MM.1S (cell line): ENCODE measurements at regions not wholly inside any gene's neighbourhood (a gene's known extent, or its start where the extent isn't known, plus 50 kb on each side); places are given as distances from the start of the nearest gene placed in this dataset.

Experiments used
- DNase-seq: peaks from one replicate; pipeline ENCODE4 v3.0.0-alpha.2; 2015
- H2AFZ ChIP-seq: fragments of 300-600 bp; sonication (generic); 2 replicates; pipeline ENCODE4 v1.6.0; 2016; ENCODE audit warnings: antibody characterized with exemption, low read length
- H3F3A ChIP-seq: fragments of 300-600 bp; sonication (generic); 2 replicates; pipeline ENCODE4 v1.6.1; 2016; ENCODE audit warnings: mild to moderate bottlenecking, antibody characterized with exemption, low read length, moderate library complexity, mixed read lengths; ENCODE audit not compliant: insufficient read depth
- H3K27ac ChIP-seq: fragments of 300-600 bp; sonication (generic); 2 replicates; pipeline ENCODE4 v1.5.1; 2016; ENCODE audit warnings: mild to moderate bottlenecking, low read length
- H3K27me3 ChIP-seq: fragments of 300-600 bp; sonication (generic); replicated peaks from 2 replicates; pipeline ENCODE4 v1.6.0; 2016; ENCODE audit warnings: low read length; ENCODE audit not compliant: insufficient read depth
- H3K36me3 ChIP-seq: fragments of 300-600 bp; sonication (generic); replicated peaks from 2 replicates; pipeline ENCODE4 v1.6.1; 2016; ENCODE audit warnings: mild to moderate bottlenecking, low read length, mixed read lengths; ENCODE audit not compliant: insufficient read depth
- H3K4me1 ChIP-seq: fragments of 300-600 bp; sonication (generic); 2 replicates; pipeline ENCODE4 v1.6.1; 2016; ENCODE audit warnings: low read length, mixed read lengths
- H3K4me2 ChIP-seq: fragments of 300-600 bp; sonication (generic); 2 replicates; pipeline ENCODE4 v1.6.0; 2016; ENCODE audit warnings: low read depth, low read length
- H3K4me3 ChIP-seq: fragments of 300-600 bp; sonication (generic); 2 replicates; pipeline ENCODE4 v1.5.1; 2016; ENCODE audit warnings: low read length, mixed read lengths
- H3K79me2 ChIP-seq: fragments of 300-600 bp; sonication (generic); 2 replicates; pipeline ENCODE4 v1.6.1; 2016; ENCODE audit warnings: mixed run types, low read length, mixed read lengths
- H3K9ac ChIP-seq: fragments of 300-600 bp; sonication (generic); 2 replicates; pipeline ENCODE4 v1.6.1; 2016; ENCODE audit warnings: low read length, mixed read lengths
- H3K9me2 ChIP-seq: fragments of 300-600 bp; sonication (generic); replicated peaks from 2 replicates; pipeline ENCODE4 v1.6.1; 2016; ENCODE audit warnings: mild to moderate bottlenecking, low read length, mixed read lengths; ENCODE audit not compliant: insufficient read depth
- H3K9me3 ChIP-seq: fragments of 300-600 bp; sonication (generic); replicated peaks from 2 replicates; pipeline ENCODE4 v1.6.1; 2016; ENCODE audit warnings: mild to moderate bottlenecking, low read length, mixed read lengths; ENCODE audit not compliant: insufficient read depth
- H4K20me1 ChIP-seq: fragments of 300-600 bp; sonication (generic); 2 replicates; pipeline ENCODE4 v1.6.1; 2016; ENCODE audit warnings: mild to moderate bottlenecking, low read length, moderate library complexity, mixed read lengths; ENCODE audit not compliant: insufficient read depth
- CTCF ChIP-seq: fragments of 300-600 bp; sonication (generic); IDR thresholded peaks from 2 replicates; pipeline ENCODE4 v1.5.1; 2016; ENCODE audit warnings: antibody characterized with exemption, low read length, mixed read lengths
- EZH2 ChIP-seq: fragments of 300-600 bp; sonication (generic); optimal IDR thresholded peaks from 2 replicates; pipeline ENCODE3; 2017; ENCODE audit warnings: low read depth, mild to moderate bottlenecking, antibody characterized with exemption, low read length, mixed read lengths
- EZH2phosphoT487 ChIP-seq: fragments of 300-600 bp; sonication (generic); IDR thresholded peaks from 2 replicates; pipeline ENCODE4 v1.6.1; 2018; ENCODE audit warnings: antibody characterized with exemption, low read length

GRCh38 chr17:63178530-63178929 lies 212.5 kb downstream of the TANC2 start:
- H3K27ac ChIP-seq = no peak overlapping the region

GRCh38 chr17:63181856-63182255 lies 215.8 kb downstream of the TANC2 start:
- TF ChIP-seq CTCF (no peak), EZH2 (no peak), EZH2phosphoT487 (no peak)
- Histone ChIP-seq H3K9ac (no peak overlapping the region), H3K4me3 (no peak overlapping the region), H3F3A (no peaks in the 10 kb centered on the region), H3K9me3 (no peaks in the 10 kb centered on the region), H3K4me2 (no peak overlapping the region), H3K27me3 (no peaks in the 10 kb centered on the region), H3K4me1 (no peaks in the 10 kb centered on the region), H4K20me1 (no peaks in the 10 kb centered on the region), H3K79me2 (no peaks in the 10 kb centered on the region), H3K9me2 (no peaks in the 10 kb centered on the region), H2AFZ (no peak overlapping the region), H3K36me3 (no peaks in the 10 kb centered on the region), H3K27ac (no peak overlapping the region)
- no peak for DNase-seq

More at GRCh38 chr17:63178530-63178929, 212.5 kb downstream of the TANC2 start:
- no peak for DNase-seq
- no peaks in the 10 kb centered on the region for H3K9me3 ChIP-seq
- no peaks in the 10 kb centered on the region for H3K4me1 ChIP-seq
- TF ChIP-seq EZH2 (no peak), CTCF (no peak), EZH2phosphoT487 (no peak)
- H3K79me2 ChIP-seq = no peaks in the 10 kb centered on the region
- no peak overlapping the region for H2AFZ ChIP-seq
- H3K4me3 ChIP-seq = no peak overlapping the region
- no peaks in the 10 kb centered on the region for H4K20me1 ChIP-seq
- H3K4me2 ChIP-seq = no peak overlapping the region
- H3K9me2 ChIP-seq = no peaks in the 10 kb centered on the region
- H3K36me3 ChIP-seq = no peaks in the 10 kb centered on the region
- H3F3A ChIP-seq = no peaks in the 10 kb centered on the region
- no peak overlapping the region for H3K9ac ChIP-seq
- H3K27me3 ChIP-seq = no peaks in the 10 kb centered on the region

- TF ChIP-seq EZH2phosphoT487 = no peak
- TF ChIP-seq EZH2 = no peak
- no peak; the same call in 1 of the 2 replicates for TF ChIP-seq CTCF
- no peaks in the 10 kb centered on the region for H3K9me2 ChIP-seq
- H3K79me2 ChIP-seq = no peaks in the 10 kb centered on the region
- no peak overlapping the region for H3K27ac ChIP-seq
- no peak for DNase-seq
- H2AFZ ChIP-seq = no peak overlapping the region
- H3K4me3 ChIP-seq = no peak overlapping the region
- no peak overlapping the region for H3K4me2 ChIP-seq
- no peak overlapping the region for H3K9ac ChIP-seq
- no peaks in the 10 kb centered on the region for H3K36me3 ChIP-seq
- H3K9me3 ChIP-seq = no peaks in the 10 kb centered on the region
- H3K27me3 ChIP-seq = no peaks in the 10 kb centered on the region
- no peaks in the 10 kb centered on the region for H3F3A ChIP-seq
- no peaks in the 10 kb centered on the region for H3K4me1 ChIP-seq
- no peaks in the 10 kb centered on the region for H4K20me1 ChIP-seq
These were observed 219.4 kb downstream of the TANC2 start for GRCh38 chr17:63185420-63185819.
